GM04503 (cell line): ENCODE measurements at regions not wholly inside any gene's neighbourhood (a gene's known extent, or its start where the extent isn't known, plus 50 kb on each side); places are given as distances from the start of the nearest gene placed in this dataset.
"Not testable (repeated sequence)": the region's sequence is repeated elsewhere in the genome, so short reads cannot be mapped to it uniquely, and the experiment has no call there.

Source experiments
- DNase-seq: peaks from one replicate; pipeline ENCODE4 v3.0.0-alpha.2; 2012; ENCODE audit warnings: low read depth

GRCh38 chr1:117754061-117754969, 148.5 kb downstream of the TENT5C start:
- no peak for DNase-seq

- DNase-seq: peak; percentile 23
Observed at GRCh38 chr1:117757668-117758067, 151.8 kb downstream of the TENT5C start.

- DNase-seq: peak; percentile 45
Observed at GRCh38 chr1:117758444-117759316, 152.8 kb downstream of the TENT5C start.

GRCh38 chr1:117759535-117759934, 153.7 kb downstream of the TENT5C start:
- DNase-seq: no peak

- DNase-seq: no peak
Observed at GRCh38 chr1:117760069-117760468, 154.2 kb downstream of the TENT5C start.

GRCh38 chr1:117760485-117760884, 154.6 kb downstream of the TENT5C start:
- no peak for DNase-seq

- DNase-seq: not testable (repeated sequence)
Observed at GRCh38 chr1:117767756-117768155, 161.7 kb downstream of the GDAP2 start.

GRCh38 chr1:117770981-117771531, 158.4 kb downstream of the GDAP2 start:
- no peak for DNase-seq

GRCh38 chr1:117779364-117779763, 150.1 kb downstream of the GDAP2 start:
- DNase-seq: no peak

- no peak for DNase-seq
Observed at GRCh38 chr1:117780687-117781475, 148.5 kb downstream of the GDAP2 start.

- DNase-seq: no peak
Observed at GRCh38 chr1:117782056-117782455, 147.4 kb downstream of the GDAP2 start.

- DNase-seq: no peak
Observed at GRCh38 chr1:117783606-117784396, 145.6 kb downstream of the GDAP2 start.

GRCh38 chr1:117788014-117788413, 141.4 kb downstream of the GDAP2 start:
- DNase-seq: no peak

GRCh38 chr1:117793413-117793812, 136.0 kb downstream of the GDAP2 start:
- no peak for DNase-seq

- peak; percentile 44 for DNase-seq
Observed at GRCh38 chr1:117794073-117794472, 135.3 kb downstream of the GDAP2 start.

GRCh38 chr1:117795190-117795589, 134.2 kb downstream of the GDAP2 start:
- DNase-seq: peak; percentile 76

- no peak for DNase-seq
Observed at GRCh38 chr1:117795792-117796191, 133.6 kb downstream of the GDAP2 start.

- DNase-seq: no peak
Observed at GRCh38 chr1:117796226-117796625, 133.2 kb downstream of the GDAP2 start.

- no peak for DNase-seq
Observed at GRCh38 chr1:117798550-117798949, 130.9 kb downstream of the GDAP2 start.

- no peak for DNase-seq
Observed at GRCh38 chr1:117802531-117803257, 126.7 kb downstream of the GDAP2 start.
